Caki2 (cell line): ENCODE measurements at regions not wholly inside any gene's neighbourhood (a gene's known extent, or its start where the extent isn't known, plus 50 kb on each side); places are given as distances from the start of the nearest gene placed in this dataset.
A peak's percentile ranks its signal among the peaks of the same experiment; 100 is the strongest.

Experiments
- DNase-seq: peaks from one replicate; pipeline ENCODE4 v3.0.0-alpha.2; 2015; ENCODE audit warnings: low read depth
- in situ Hi-C: cut with HindIII; loops from 2 replicates; pipeline ENCODE4 v1.10.0; 2016; ENCODE audit warnings: low sequenced_read_pairs, low pct_unique_long_range_greater_than_20kb, mixed read lengths

DNA sequence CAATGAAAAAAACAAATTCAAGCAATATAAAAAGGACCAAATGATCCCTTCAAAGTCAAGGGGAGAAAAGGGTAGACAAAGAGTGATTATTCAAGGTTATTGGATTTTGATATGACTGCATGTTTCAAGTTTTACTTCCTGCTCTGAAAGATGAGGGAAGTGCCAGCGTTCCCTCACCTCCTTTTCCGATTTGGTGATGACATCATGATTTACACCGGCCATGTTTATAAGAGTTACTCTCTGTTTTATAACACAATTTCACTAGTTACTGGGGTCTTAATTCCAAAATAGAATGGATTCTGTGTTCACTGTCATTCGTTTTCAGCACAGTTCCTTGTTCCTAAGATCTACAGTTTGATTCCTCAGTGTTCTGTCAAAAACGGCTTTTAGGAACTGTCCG, 60.5 kb upstream of the CPXM2 start:
- DNase-seq: no peak
- in situ Hi-C loops: no loop called here

DNA sequence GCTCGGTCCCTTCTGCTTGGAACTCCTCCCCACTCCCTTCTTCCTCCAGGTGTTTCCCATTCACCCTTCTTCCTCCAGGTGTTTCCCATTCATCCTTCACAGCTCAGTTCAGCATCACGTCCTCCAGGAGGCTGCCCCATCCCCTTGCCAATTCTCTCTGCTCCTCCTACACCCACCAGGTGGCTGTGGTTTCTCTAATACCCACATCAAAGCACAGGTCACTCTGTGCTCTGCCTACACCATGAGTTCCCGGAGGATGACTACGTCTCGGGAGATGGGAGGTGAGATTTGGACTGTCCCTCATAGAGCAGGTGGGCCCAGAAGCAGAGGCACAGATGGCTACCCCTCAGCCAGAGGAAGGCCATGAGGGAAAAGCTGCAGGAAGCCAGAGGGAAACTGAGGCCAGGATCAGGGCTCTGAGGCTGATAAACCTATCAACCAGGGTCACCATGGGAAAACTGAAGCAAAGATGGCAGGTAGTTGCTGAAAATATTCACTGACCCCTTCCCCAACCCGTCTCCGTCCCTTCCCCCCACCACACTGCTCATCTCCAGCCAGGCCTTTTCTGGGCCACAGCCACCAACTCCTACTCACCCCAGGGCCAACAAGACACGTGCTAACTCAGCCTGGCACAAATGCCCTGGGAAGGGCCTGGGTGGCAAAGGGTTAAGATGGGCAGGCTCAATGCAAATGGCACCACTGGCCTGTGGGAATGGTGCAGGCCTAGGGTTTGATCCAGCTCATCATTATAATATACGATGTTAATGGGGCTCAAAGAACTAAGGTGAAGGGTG, 56.6 kb upstream of the CPXM2 start:
- in situ Hi-C loops: no loop called here
- DNase-seq: no peak

DNA sequence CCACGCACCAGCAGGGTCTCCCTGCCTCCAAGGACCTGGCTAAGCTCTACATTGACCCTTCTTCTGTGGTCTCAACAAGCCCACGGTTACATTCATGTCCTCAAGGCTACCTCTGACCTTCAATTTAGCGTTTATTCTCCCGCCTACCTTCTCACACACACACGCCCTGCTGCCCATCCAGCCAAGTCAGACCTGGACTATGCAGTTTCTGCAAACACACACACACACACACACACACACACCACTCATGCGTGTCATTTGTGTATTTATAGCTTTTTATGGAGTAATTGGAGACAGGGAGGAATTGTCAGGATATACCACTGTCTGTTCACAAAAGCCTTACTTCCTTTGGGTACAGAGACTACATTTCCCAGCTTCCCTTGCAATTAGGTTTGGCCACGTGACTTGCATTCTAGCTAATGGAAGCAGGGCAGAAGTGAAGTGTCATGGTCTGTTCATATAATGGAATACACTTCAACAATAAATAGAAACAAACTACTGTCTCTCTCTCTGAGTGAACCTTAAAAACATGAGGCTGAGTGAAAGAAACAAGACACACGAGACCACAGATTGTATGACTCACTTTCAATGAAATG, 53.8 kb upstream of the CPXM2 start:
- in situ Hi-C loops: no loop called here

DNA sequence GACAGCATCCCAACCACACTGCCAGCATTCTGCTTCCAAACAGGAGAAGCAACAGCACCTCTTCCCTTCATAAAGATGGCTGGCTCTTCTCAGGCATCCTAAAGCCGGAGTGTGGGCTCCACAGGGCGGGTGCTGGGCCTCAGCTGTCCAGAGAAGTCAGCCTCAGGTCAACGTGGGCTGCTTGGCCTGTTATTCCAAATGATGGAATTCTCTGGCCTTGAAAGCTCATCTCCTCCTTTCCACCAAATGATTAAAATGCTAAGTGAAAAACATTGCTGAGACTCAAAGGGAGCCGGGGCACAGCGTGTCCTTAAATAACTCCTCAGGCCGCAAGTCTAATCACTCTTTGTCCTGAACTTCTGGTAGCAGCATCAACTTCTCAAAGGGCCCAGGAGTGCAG, 53.1 kb upstream of the CPXM2 start:
- in situ Hi-C loops: no loop called here
- DNase-seq: no peak

More for the DNA sequence above, 53.8 kb upstream of the CPXM2 start:
- peak; percentile 48 for DNase-seq

DNA sequence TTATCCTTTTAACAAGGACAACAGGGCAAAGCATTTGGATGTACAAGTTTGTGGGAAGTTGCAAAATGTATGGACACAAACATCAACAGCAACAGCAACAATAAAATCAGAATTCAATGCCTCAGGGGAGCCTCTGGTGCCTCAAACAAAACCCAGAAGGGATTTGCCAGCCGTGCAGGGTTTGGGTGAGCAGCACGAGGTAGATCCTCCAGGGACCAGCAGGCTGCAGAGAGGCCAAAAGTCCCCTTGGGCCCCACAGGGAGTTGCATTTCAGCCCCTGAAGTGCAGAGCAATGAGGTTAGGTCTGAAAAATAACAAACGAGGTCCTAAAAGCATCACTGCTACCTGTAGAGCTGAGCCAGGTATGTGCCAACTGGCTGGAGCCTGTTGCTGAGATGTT, 51.7 kb upstream of the CPXM2 start:
- DNase-seq: no peak
- in situ Hi-C loops: no loop called here

DNA sequence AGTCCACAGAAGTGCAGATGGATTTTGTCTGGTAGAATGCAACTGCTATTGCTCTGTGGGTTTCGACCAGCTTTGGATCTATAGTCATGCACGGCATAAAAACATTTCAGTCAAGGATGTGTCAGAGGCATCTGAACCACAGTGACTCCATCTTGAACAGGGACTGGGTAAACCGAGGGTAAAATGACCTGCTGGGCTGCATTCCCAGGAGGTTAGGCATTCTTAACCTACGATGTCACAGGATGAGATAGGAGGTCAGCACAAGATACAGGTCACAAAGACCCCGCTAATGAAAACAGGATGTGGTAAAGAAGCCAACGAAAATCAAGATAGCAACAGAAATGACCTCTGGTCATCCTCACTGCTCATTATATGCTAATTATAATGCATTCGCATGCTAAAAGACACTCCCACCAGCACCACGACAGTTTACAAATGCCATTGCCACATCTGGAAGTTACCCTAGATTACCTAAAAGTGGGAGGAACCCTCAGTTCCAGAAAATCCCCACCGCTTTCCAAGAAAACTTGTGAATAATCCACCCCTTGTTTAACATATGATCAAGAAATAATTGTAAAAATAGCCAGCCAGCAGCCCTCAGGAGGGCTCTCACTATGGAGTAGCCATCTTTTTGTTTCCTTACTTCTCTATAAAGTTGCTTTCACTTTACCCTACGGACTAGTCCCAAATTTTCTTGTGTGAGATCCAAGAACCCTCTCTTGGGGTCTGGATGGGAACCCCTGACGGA, 50.7 kb upstream of the CPXM2 start:
- in situ Hi-C loops: no loop called here
- no peak for DNase-seq
